ENCODE measurements at regions not wholly inside any gene's neighbourhood (a gene's known extent, or its start where the extent isn't known, plus 50 kb on each side); places are given as distances from the start of the nearest gene placed in this dataset.

- no peak for TF ChIP-seq CTCF (IDR thresholded peaks at IDR 0.05)
- TF ChIP-seq POLR2A (IDR thresholded peaks at IDR 0.05) = no peak
Observed at GRCh38 chr4:138056541-138056940, 185.6 kb downstream of the SLC7A11 start.

Data from body of pancreas (tissue), 4 donors.